Neutrophil (primary cell): ENCODE measurements at regions not wholly inside any gene's neighbourhood (a gene's known extent, or its start where the extent isn't known, plus 50 kb on each side); places are given as distances from the start of the nearest gene placed in this dataset.

Experiments
- H3K27ac ChIP-seq: fragments of 200-600 bp; sonication (generic); 2 replicates; pipeline ENCODE4 v1.5.1; 2016; ENCODE audit warnings: mild to moderate bottlenecking, moderate library complexity
- H3K27me3 ChIP-seq: fragments of 200-600 bp; sonication (generic); 2 replicates; pipeline ENCODE4 v1.6.0; 2016; ENCODE audit warnings: mild to moderate bottlenecking
- H3K36me3 ChIP-seq: fragments of 200-600 bp; sonication (generic); 2 replicates; pipeline ENCODE4 v1.5.1; 2017
- H3K4me1 ChIP-seq, 2 experiments: fragments of 200-600 bp in 1 of 2; sonication (generic) in 1 of 2; 1 replicate in 1 of 2; 2 replicates in 1 of 2; pipeline versions ENCODE4 v1.5.1 to v1.6.1; 2013 to 2016; ENCODE audit warnings: low read depth in 1 of 2, low read length in 1 of 2, mild to moderate bottlenecking in 1 of 2, moderate library complexity in 1 of 2; ENCODE audit not compliant: control insufficient read depth in 1 of 2, insufficient read depth in 1 of 2
- H3K4me3 ChIP-seq, 2 experiments: fragments of 200-600 bp in 1 of 2; sonication (generic) in 1 of 2; 1 replicate in 1 of 2; 2 replicates in 1 of 2; pipeline ENCODE4 v1.5.1; 2013 to 2016; ENCODE audit warnings: low read depth in 1 of 2, low read length in 1 of 2, mild to moderate bottlenecking in 1 of 2, moderate library complexity in 1 of 2
- H3K9me3 ChIP-seq: fragments of 200-600 bp; sonication (generic); 2 replicates; pipeline ENCODE4 v1.5.1; 2016
- CTCF ChIP-seq: fragments of 200-600 bp; sonication (generic); IDR thresholded peaks from 2 replicates; pipeline ENCODE4 v1.5.1; 2016; ENCODE audit warnings: antibody characterized with exemption

- Histone ChIP-seq H3K4me1 (no peaks in the 10 kb centered on the region), H3K9me3 (no peaks in the 10 kb centered on the region), H3K27ac (no peak overlapping the region), H3K27me3 (no peaks in the 10 kb centered on the region), H3K4me3 (no peak overlapping the region), H3K36me3 (no peaks in the 10 kb centered on the region)
- no peak for TF ChIP-seq CTCF
These were observed 466.2 kb upstream of the PBX1 start for GRCh38 chr1:164092603-164093353.

- no peaks in the 10 kb centered on the region for H3K9me3 ChIP-seq
- TF ChIP-seq CTCF: no peak
- H3K4me3 ChIP-seq: no peak overlapping the region
- no peak overlapping the region for H3K27ac ChIP-seq
- no peaks in the 10 kb centered on the region for H3K4me1 ChIP-seq
- no peaks in the 10 kb centered on the region for H3K27me3 ChIP-seq
- H3K36me3 ChIP-seq: no peaks in the 10 kb centered on the region
These were observed 465.4 kb upstream of the PBX1 start for GRCh38 chr1:164093543-164093942.

GRCh38 chr1:164101802-164102201 lies 457.2 kb upstream of the PBX1 start:
- Histone ChIP-seq H3K4me3 (no peak overlapping the region), H3K27ac (no peak overlapping the region), H3K36me3 (no peaks in the 10 kb centered on the region), H3K4me1 (no peaks in the 10 kb centered on the region), H3K9me3 (no peaks in the 10 kb centered on the region), H3K27me3 (no peaks in the 10 kb centered on the region)
- no peak for TF ChIP-seq CTCF

- Histone ChIP-seq H3K36me3 (no peaks in the 10 kb centered on the region), H3K9me3 (no peaks in the 10 kb centered on the region), H3K27me3 (no peaks in the 10 kb centered on the region), H3K4me3 (no peak overlapping the region), H3K4me1 (no peaks in the 10 kb centered on the region), H3K27ac (no peak overlapping the region)
- no peak for TF ChIP-seq CTCF
These were observed 427.0 kb upstream of the PBX1 start for GRCh38 chr1:164131949-164132348.

GRCh38 chr1:164137273-164137925 lies 421.6 kb upstream of the PBX1 start:
- no peaks in the 10 kb centered on the region for H3K9me3 ChIP-seq
- H3K27ac ChIP-seq: no peak overlapping the region
- no peak for TF ChIP-seq CTCF
- H3K4me3 ChIP-seq: no peak overlapping the region
- no peaks in the 10 kb centered on the region for H3K27me3 ChIP-seq
- no peaks in the 10 kb centered on the region for H3K4me1 ChIP-seq
- H3K36me3 ChIP-seq: no peaks in the 10 kb centered on the region
